ENCODE measurements at regions not wholly inside any gene's neighbourhood (a gene's known extent, or its start where the extent isn't known, plus 50 kb on each side); places are given as distances from the start of the nearest gene placed in this dataset.
"Not testable (repeated sequence)": the region's sequence is repeated elsewhere in the genome, so short reads cannot be mapped to it uniquely, and the experiment has no call there.

GRCh38 chr6:142016666-142017065 is 116.1 kb upstream of the GJE1 start:
- DNase-seq (ENCODE audit: low read depth in 1 of 2, low spot score in 1 of 2), result not testable (repeated sequence)

GRCh38 chr6:142015463-142015862 is 117.3 kb upstream of the GJE1 start:
- not testable (repeated sequence) for DNase-seq (ENCODE audit: low read depth in 1 of 2, low spot score in 1 of 2)

- DNase-seq (ENCODE audit: low read depth in 1 of 2, low spot score in 1 of 2), result no peak
These were observed 117.7 kb upstream of the GJE1 start for GRCh38 chr6:142015011-142015410.

- DNase-seq (ENCODE audit: low read depth in 1 of 2, low spot score in 1 of 2), result no peak
These were observed 118.2 kb upstream of the GJE1 start for GRCh38 chr6:142014515-142014914.

- no peak for DNase-seq (ENCODE audit: low read depth in 1 of 2, low spot score in 1 of 2)
These were observed 118.7 kb upstream of the GJE1 start for GRCh38 chr6:142013875-142014495.

- peak in 1 of 2 donors; percentile 11 for DNase-seq (ENCODE audit: low read depth in 1 of 2, low spot score in 1 of 2)
These were observed 119.4 kb upstream of the GJE1 start for GRCh38 chr6:142013287-142013686.

GRCh38 chr6:142011775-142012174 is 121.0 kb upstream of the GJE1 start:
- no peak for DNase-seq (ENCODE audit: low read depth in 1 of 2, low spot score in 1 of 2)

GRCh38 chr6:142011156-142011555 is 121.6 kb upstream of the GJE1 start:
- no peak for DNase-seq (ENCODE audit: low read depth in 1 of 2, low spot score in 1 of 2)

GRCh38 chr6:142009647-142010046 is 123.1 kb upstream of the GJE1 start:
- DNase-seq (ENCODE audit: low read depth in 1 of 2, low spot score in 1 of 2), result no peak

GRCh38 chr6:142008781-142009180 is 123.9 kb upstream of the GJE1 start:
- DNase-seq (ENCODE audit: low read depth in 1 of 2, low spot score in 1 of 2), result no peak

GRCh38 chr6:142008016-142008735 is 124.5 kb upstream of the GJE1 start:
- no peak for DNase-seq (ENCODE audit: low read depth in 1 of 2, low spot score in 1 of 2)

- DNase-seq (ENCODE audit: low read depth in 1 of 2, low spot score in 1 of 2), result no peak
These were observed 127.7 kb upstream of the GJE1 start for GRCh38 chr6:142005021-142005420.

- DNase-seq (ENCODE audit: low read depth in 1 of 2, low spot score in 1 of 2), result no peak
These were observed 129.8 kb upstream of the GJE1 start for GRCh38 chr6:142002825-142003405.

GRCh38 chr6:141996823-141997222 is 135.9 kb upstream of the GJE1 start:
- no peak for DNase-seq (ENCODE audit: low read depth in 1 of 2, low spot score in 1 of 2)

GRCh38 chr6:141992109-141992508 is 140.6 kb upstream of the GJE1 start:
- no peak for DNase-seq (ENCODE audit: low read depth in 1 of 2, low spot score in 1 of 2)

- DNase-seq (ENCODE audit: low read depth in 1 of 2, low spot score in 1 of 2), result no peak
These were observed 141.9 kb upstream of the GJE1 start for GRCh38 chr6:141990840-141991239.

- DNase-seq (ENCODE audit: low read depth in 1 of 2, low spot score in 1 of 2), result no peak
These were observed 143.1 kb upstream of the GJE1 start for GRCh38 chr6:141989706-141989959.

GRCh38 chr6:141988954-141989705 is 143.6 kb upstream of the GJE1 start:
- peak in 1 of 2 donors; percentile 25 for DNase-seq (ENCODE audit: low read depth in 1 of 2, low spot score in 1 of 2)

GRCh38 chr6:141988327-141988726 is 144.4 kb upstream of the GJE1 start:
- DNase-seq (ENCODE audit: low read depth in 1 of 2, low spot score in 1 of 2), result no peak

- no peak for DNase-seq (ENCODE audit: low read depth in 1 of 2, low spot score in 1 of 2)
These were observed 146.3 kb upstream of the GJE1 start for GRCh38 chr6:141986457-141986856.

- no peak for DNase-seq (ENCODE audit: low read depth in 1 of 2, low spot score in 1 of 2)
These were observed 151.5 kb upstream of the GJE1 start for GRCh38 chr6:141981190-141981589.

GRCh38 chr6:141977782-141978181 is 154.9 kb upstream of the GJE1 start:
- no peak for DNase-seq (ENCODE audit: low read depth in 1 of 2, low spot score in 1 of 2)

Measured in activated CD4-positive, alpha-beta T cell treated with anti-CD3 and anti-CD28 coated beads, Interleukin-2, amount 50 U/mL, for 24 hours (primary cell).